HEK293 (cell line): ENCODE measurements at regions not wholly inside any gene's neighbourhood (a gene's known extent, or its start where the extent isn't known, plus 50 kb on each side); places are given as distances from the start of the nearest gene placed in this dataset.

Source experiments
- CTCF ChIA-PET: fragments of 350-600 bp; formaldehyde crosslinking; extraction: SDS; loops from one replicate; lab custom pipeline; 2021; ENCODE audit warnings: antibody characterized with exemption; lab: Yijun Ruan, JAX
- POLR2A ChIA-PET: fragments of 300-600 bp; formaldehyde crosslinking; extraction: SDS; loops from one replicate; lab custom pipeline; 2020; ENCODE audit warnings: antibody characterized with exemption, inconsistent platforms; lab: Yijun Ruan, JAX
- H3K27ac ChIP-seq: fragments of 200-500 bp; sonication (Bioruptor generic); 2 replicates; pipeline ENCODE4 v1.5.1; 2014; ENCODE audit warnings: low read depth, low read length, control low read depth, inconsistent platforms; ENCODE audit errors: extremely low read depth
- H3K36me3 ChIP-seq, 2 experiments: fragments of 200-500 bp in 1 of 2; sonication (Bioruptor generic) in 1 of 2; 1 replicate in 1 of 2; 2 replicates in 1 of 2; pipeline ENCODE4 v1.5.1; 2014 to 2017; ENCODE audit warnings: inconsistent platforms in 2 of 2, low read length in 2 of 2; ENCODE audit not compliant: control insufficient read depth in 2 of 2, insufficient read depth in 1 of 2
- H3K4me1 ChIP-seq: fragments of 200-500 bp; sonication (Bioruptor generic); 2 replicates; pipeline ENCODE4 v1.5.1; 2014; ENCODE audit warnings: mild to moderate bottlenecking, low read length, inconsistent platforms; ENCODE audit not compliant: control insufficient read depth, insufficient read depth
- H3K4me3 ChIP-seq: 2 replicates; pipeline ENCODE4 v1.5.1; 2011; ENCODE audit warnings: low read depth, mild to moderate bottlenecking, control low read depth, low read length, moderate library complexity
- H3K9me3 ChIP-seq: fragments of 200-500 bp; sonication (Bioruptor generic); 2 replicates; pipeline ENCODE4 v1.5.1; 2014; ENCODE audit warnings: low read depth, low read length, inconsistent platforms; ENCODE audit not compliant: control insufficient read depth, insufficient read depth
- HOXA7 ChIP-seq: sonication (generic); formaldehyde crosslinking; IDR thresholded peaks from 2 replicates; pipeline ENCODE4 v1.8.1; 2022; ENCODE audit warnings: missing genetic modification reagents, borderline replicate concordance
- SALL2 ChIP-seq: fragments of 450-650 bp; formaldehyde crosslinking; IDR thresholded peaks from 2 replicates; pipeline ENCODE4 v1.5.0; 2017; ENCODE audit warnings: missing biosample characterization, mild to moderate bottlenecking, missing genetic modification characterization, borderline replicate concordance
- WT1 ChIP-seq: fragments of 450-650 bp; formaldehyde crosslinking; IDR thresholded peaks from 2 replicates; pipeline ENCODE4 v1.5.1; 2016; ENCODE audit warnings: missing biosample characterization, missing genetic modification characterization
- ZNF121 ChIP-seq: fragments of 450-650 bp; formaldehyde crosslinking; IDR thresholded peaks from 2 replicates; pipeline ENCODE4 v1.5.1; 2016; ENCODE audit warnings: missing biosample characterization, missing genetic modification characterization
- ZNF138 ChIP-seq: fragments of 450-650 bp; formaldehyde crosslinking; IDR thresholded peaks from 2 replicates; pipeline ENCODE4 v1.5.1; 2016; ENCODE audit warnings: missing biosample characterization, missing genetic modification characterization, borderline replicate concordance
- ZNF146 ChIP-seq: fragments of 450-650 bp; formaldehyde crosslinking; IDR thresholded peaks from 2 replicates; pipeline ENCODE4 v1.5.1; 2016; ENCODE audit warnings: missing biosample characterization, missing genetic modification characterization
- ZNF214 ChIP-seq: fragments of 450-650 bp; formaldehyde crosslinking; IDR thresholded peaks from 2 replicates; pipeline ENCODE4 v1.5.1; 2017; ENCODE audit warnings: missing biosample characterization, mild to moderate bottlenecking, missing genetic modification characterization, borderline replicate concordance
- ZNF24 ChIP-seq: fragments of 450-650 bp; formaldehyde crosslinking; IDR thresholded peaks from 2 replicates; pipeline ENCODE4 v1.5.1; 2016; ENCODE audit warnings: missing biosample characterization, missing genetic modification characterization
- ZNF280D ChIP-seq: fragments of 450-650 bp; formaldehyde crosslinking; IDR thresholded peaks from 2 replicates; pipeline ENCODE4 v1.5.1; 2016; ENCODE audit warnings: missing biosample characterization, missing genetic modification characterization
- ZNF311 ChIP-seq: fragments of 450-650 bp; formaldehyde crosslinking; IDR thresholded peaks from 2 replicates; pipeline ENCODE4 v1.5.1; 2017; ENCODE audit warnings: missing biosample characterization, missing genetic modification characterization, borderline replicate concordance
- ZNF404 ChIP-seq: fragments of 450-650 bp; formaldehyde crosslinking; IDR thresholded peaks from 2 replicates; pipeline ENCODE4 v1.5.1; 2017; ENCODE audit warnings: missing biosample characterization, missing genetic modification characterization
- ZNF488 ChIP-seq: fragments of 450-650 bp; formaldehyde crosslinking; IDR thresholded peaks from 2 replicates; pipeline ENCODE4 v1.5.1; 2016; ENCODE audit warnings: missing biosample characterization, missing genetic modification characterization
- ZNF514 ChIP-seq: fragments of 450-650 bp; formaldehyde crosslinking; IDR thresholded peaks from 2 replicates; pipeline ENCODE4 v1.5.1; 2016; ENCODE audit warnings: missing biosample characterization, missing genetic modification characterization
- ZNF548 ChIP-seq: fragments of 450-650 bp; formaldehyde crosslinking; IDR thresholded peaks from 2 replicates; pipeline ENCODE4 v1.5.1; 2016; ENCODE audit warnings: missing biosample characterization, missing genetic modification characterization
- ZNF580 ChIP-seq: fragments of 450-650 bp; formaldehyde crosslinking; IDR thresholded peaks from 2 replicates; pipeline ENCODE4 v1.5.1; 2016; ENCODE audit warnings: missing biosample characterization, missing genetic modification characterization
- ZNF626 ChIP-seq: fragments of 450-650 bp; sonication (Bioruptor Pico); formaldehyde crosslinking; IDR thresholded peaks from 2 replicates; pipeline ENCODE4 v1.5.1; 2018; ENCODE audit warnings: missing biosample characterization, missing genetic modification characterization, inconsistent platforms
- ZNF660 ChIP-seq: fragments of 450-650 bp; IDR thresholded peaks from 2 replicates; pipeline ENCODE4 v1.5.1; 2018; ENCODE audit warnings: missing biosample characterization, mild to moderate bottlenecking, missing genetic modification characterization
- ZNF692 ChIP-seq: fragments of 450-650 bp; formaldehyde crosslinking; IDR thresholded peaks from 2 replicates; pipeline ENCODE4 v1.5.1; 2016; ENCODE audit warnings: missing biosample characterization, missing genetic modification characterization
- ZNF701 ChIP-seq: fragments of 450-650 bp; formaldehyde crosslinking; IDR thresholded peaks from 2 replicates; pipeline ENCODE4 v1.5.1; 2016; ENCODE audit warnings: missing biosample characterization, missing genetic modification characterization
- ZNF843 ChIP-seq: fragments of 450-650 bp; formaldehyde crosslinking; IDR thresholded peaks from 2 replicates; pipeline ENCODE4 v1.5.1; 2016; ENCODE audit warnings: missing biosample characterization, missing genetic modification characterization
- ZSCAN4 ChIP-seq: fragments of 450-650 bp; formaldehyde crosslinking; IDR thresholded peaks from 2 replicates; pipeline ENCODE4 v1.5.1; 2017; ENCODE audit warnings: missing biosample characterization, missing genetic modification characterization
- ZSCAN5A ChIP-seq: fragments of 450-650 bp; formaldehyde crosslinking; IDR thresholded peaks from 2 replicates; pipeline ENCODE4 v1.5.1; 2016; ENCODE audit warnings: missing biosample characterization, missing genetic modification characterization

GRCh38 chr1:220407191-220407590, 120.7 kb upstream of the MARK1 start:
- Histone ChIP-seq H3K4me3 (no peak overlapping the region), H3K36me3 (no peaks in the 10 kb centered on the region), H3K4me1 (no peaks in the 10 kb centered on the region), H3K27ac (no peak overlapping the region), H3K9me3 (no peaks in the 10 kb centered on the region)
- no peak for TF ChIP-seq ZSCAN4
- TF ChIP-seq ZNF548 = no peak
- no peak for TF ChIP-seq ZNF280D (tag by site-specific recombination)
- TF ChIP-seq ZNF488 = no peak
- POLR2A ChIA-PET = no interaction called here
- CTCF ChIA-PET = no interaction called here

- POLR2A ChIA-PET = no interaction called here
- H3K27ac ChIP-seq = no peak overlapping the region
- CTCF ChIA-PET = no interaction called here
- no peaks in the 10 kb centered on the region for H3K36me3 ChIP-seq
- TF ChIP-seq ZNF146 (tag by site-specific recombination) (peak; percentile 54), ZNF138 (tag by site-specific recombination) (no peak)
- H3K4me1 ChIP-seq = no peaks in the 10 kb centered on the region
- H3K9me3 ChIP-seq = no peaks in the 10 kb centered on the region
- H3K4me3 ChIP-seq = no peak overlapping the region
Observed at GRCh38 chr1:220398238-220398637, 126.0 kb upstream of the RAB3GAP2 start.

- Histone ChIP-seq H3K36me3 (no peaks in the 10 kb centered on the region), H3K9me3 (no peaks in the 10 kb centered on the region), H3K4me1 (peaks cover 2% of the 10 kb centered on the region; the same call in 1 of the 2 replicates), H3K27ac (no peak overlapping the region), H3K4me3 (no peak overlapping the region)
- ChIA-PET CTCF (no interaction called here), POLR2A (no interaction called here)
- TF ChIP-seq ZNF660 (tag by site-specific recombination) (no peak), ZNF701 (tag by site-specific recombination) (no peak), ZNF692 (tag by site-specific recombination) (no peak), ZNF843 (no peak), ZNF121 (no peak), ZNF404 (tag by site-specific recombination) (no peak)
Observed at GRCh38 chr1:220391491-220391890, 119.2 kb upstream of the RAB3GAP2 start.

- no peak overlapping the region for H3K4me3 ChIP-seq
- H3K4me1 ChIP-seq = peaks cover 2% of the 10 kb centered on the region; the same call in 1 of the 2 replicates
- ChIA-PET CTCF (no interaction called here), POLR2A (no interaction called here)
- no peaks in the 10 kb centered on the region for H3K9me3 ChIP-seq
- H3K36me3 ChIP-seq = no peaks in the 10 kb centered on the region
- H3K27ac ChIP-seq = no peak overlapping the region
- TF ChIP-seq SALL2 = no peak
- TF ChIP-seq ZSCAN5A (tag by site-specific recombination) = no peak
- TF ChIP-seq ZNF24 (tag by site-specific recombination) = no peak
- TF ChIP-seq ZNF214 (tag by site-specific recombination) = no peak
- TF ChIP-seq WT1 (tag by site-specific recombination) = no peak
- TF ChIP-seq ZNF514 = no peak
- no peak for TF ChIP-seq ZNF311 (tag by site-specific recombination)
- TF ChIP-seq HOXA7 (CRISPR knock-in tag) = no peak
- TF ChIP-seq ZNF580 = no peak
- no peak for TF ChIP-seq ZNF626 (tag by site-specific recombination)
Observed at GRCh38 chr1:220389634-220390033, 117.4 kb upstream of the RAB3GAP2 start.
